Renal cortex interstitium (tissue), 11 donors: ENCODE measurements at regions not wholly inside any gene's neighbourhood (a gene's known extent, or its start where the extent isn't known, plus 50 kb on each side); places are given as distances from the start of the nearest gene placed in this dataset.
A peak's percentile ranks its signal among the peaks of the same experiment; 100 is the strongest.

Experiments used
- DNase-seq, 11 donors: peaks; one replicate each; pipeline ENCODE4 v3.0.0-alpha.2; 2013; ENCODE audit warnings: low read depth in 9 of 11, low spot score in 4 of 11; ENCODE audit errors: extremely low read depth in 1 of 11

- DNase-seq, result no peak
Observed at GRCh38 chr14:27050208-27050607, 452.4 kb upstream of the NOVA1 start.

- no peak for DNase-seq
Observed at GRCh38 chr14:27056586-27056985, 458.8 kb upstream of the NOVA1 start.

- DNase-seq, result no peak
Observed at GRCh38 chr14:27061299-27061698, 463.5 kb upstream of the NOVA1 start.

GRCh38 chr14:27063959-27064358 lies 466.1 kb upstream of the NOVA1 start:
- DNase-seq, result no peak

- no peak for DNase-seq
Observed at GRCh38 chr14:27065886-27066285, 468.1 kb upstream of the NOVA1 start.

- no peak for DNase-seq
Observed at GRCh38 chr14:27067961-27068360, 470.1 kb upstream of the NOVA1 start.

- DNase-seq, result no peak
Observed at GRCh38 chr14:27072589-27072988, 474.8 kb upstream of the NOVA1 start.

- DNase-seq, result no peak
Observed at GRCh38 chr14:27075503-27075902, 477.7 kb upstream of the NOVA1 start.

- DNase-seq, result no peak
Observed at GRCh38 chr14:27077214-27077613, 479.4 kb upstream of the NOVA1 start.

- no peak for DNase-seq
Observed at GRCh38 chr14:27077710-27078109, 479.9 kb upstream of the NOVA1 start.

- no peak for DNase-seq
Observed at GRCh38 chr14:27078191-27078590, 480.4 kb upstream of the NOVA1 start.

GRCh38 chr14:27079716-27080115 lies 481.9 kb upstream of the NOVA1 start:
- no peak for DNase-seq

GRCh38 chr14:27085500-27085899 lies 487.7 kb upstream of the NOVA1 start:
- no peak for DNase-seq

GRCh38 chr14:27090716-27091115 lies 492.9 kb upstream of the NOVA1 start:
- DNase-seq, result no peak

- DNase-seq, result no peak
Observed at GRCh38 chr14:27091973-27092372, 494.1 kb upstream of the NOVA1 start.

GRCh38 chr14:27096091-27096490 lies 498.3 kb upstream of the NOVA1 start:
- no peak for DNase-seq

- DNase-seq, result peak in 6 of 11 donors; percentile 16 to 58 (median 42)
Observed at GRCh38 chr14:27098451-27098850, 500.6 kb upstream of the NOVA1 start.

GRCh38 chr14:27114180-27114579 lies 516.3 kb upstream of the NOVA1 start:
- DNase-seq, result no peak

GRCh38 chr14:27123162-27123561 lies 525.3 kb upstream of the NOVA1 start:
- DNase-seq, result no peak

GRCh38 chr14:27127838-27128237 lies 530.0 kb upstream of the NOVA1 start:
- no peak for DNase-seq

- DNase-seq, result no peak
Observed at GRCh38 chr14:27134200-27134599, 536.4 kb upstream of the NOVA1 start.

GRCh38 chr14:27145170-27145569 lies 547.3 kb upstream of the NOVA1 start:
- DNase-seq, result no peak
